Ishikawa (cell line): ENCODE measurements at regions not wholly inside any gene's neighbourhood (a gene's known extent, or its start where the extent isn't known, plus 50 kb on each side); places are given as distances from the start of the nearest gene placed in this dataset.

Source experiments
- CEBPB ChIP-seq: IDR thresholded peaks from 2 replicates; pipeline ENCODE4 v1.6.1; 2012
- CREB1 ChIP-seq: IDR thresholded peaks from 2 replicates; pipeline ENCODE4 v1.6.1; 2012; ENCODE audit warnings: low read depth
- EGR1 ChIP-seq: IDR thresholded peaks from 2 replicates; pipeline ENCODE4 v1.6.1; 2012
- EP300 ChIP-seq: IDR thresholded peaks from 2 replicates; pipeline ENCODE4 v1.6.1; 2012; ENCODE audit warnings: borderline replicate concordance
- FOXM1 ChIP-seq: IDR thresholded peaks from 2 replicates; pipeline ENCODE4 v1.6.1; 2012; ENCODE audit warnings: low read depth, borderline replicate concordance
- MAX ChIP-seq: IDR thresholded peaks from 2 replicates; pipeline ENCODE4 v1.6.1; 2012
- NFIC ChIP-seq: IDR thresholded peaks from 2 replicates; pipeline ENCODE4 v1.6.1; 2012
- RAD21 ChIP-seq: IDR thresholded peaks from 2 replicates; pipeline ENCODE4 v1.6.1; 2012; ENCODE audit warnings: low read depth
- REST ChIP-seq: IDR thresholded peaks from 2 replicates; pipeline ENCODE4 v1.6.1; 2012; ENCODE audit warnings: low read depth, mild to moderate bottlenecking
- TAF1 ChIP-seq: IDR thresholded peaks from 2 replicates; pipeline ENCODE4 v1.6.1; 2012; ENCODE audit warnings: low read depth, mild to moderate bottlenecking
- TCF12 ChIP-seq: IDR thresholded peaks from 2 replicates; pipeline ENCODE4 v1.6.1; 2012; ENCODE audit warnings: low read depth
- TEAD4 ChIP-seq: IDR thresholded peaks from 2 replicates; pipeline ENCODE4 v1.6.1; 2012
- USF1 ChIP-seq: IDR thresholded peaks from 2 replicates; pipeline ENCODE4 v1.6.1; 2012
- YY1 ChIP-seq: IDR thresholded peaks from 2 replicates; pipeline ENCODE4 v1.6.1; 2012; ENCODE audit warnings: low read depth
- ZBTB7A ChIP-seq: IDR thresholded peaks from 2 replicates; pipeline ENCODE4 v1.6.1; 2012; ENCODE audit warnings: low read depth

- no peak for TF ChIP-seq MAX
- no peak for TF ChIP-seq FOXM1
- TF ChIP-seq YY1: no peak
- TF ChIP-seq ZBTB7A: no peak
- no peak for TF ChIP-seq TAF1
- no peak for TF ChIP-seq NFIC
- no peak for TF ChIP-seq CREB1
- TF ChIP-seq REST: no peak
- TF ChIP-seq TCF12: no peak
- no peak for TF ChIP-seq EGR1
- TF ChIP-seq CEBPB: no peak
- TF ChIP-seq RAD21: no peak
- TF ChIP-seq EP300: no peak
- no peak for TF ChIP-seq TEAD4
These were observed 380.0 kb downstream of the GLRX3 start for GRCh38 chr10:130516141-130516735.

GRCh38 chr10:130518921-130519320 is 382.7 kb downstream of the GLRX3 start:
- peak; percentile 74; the same call in 1 of the 2 replicates for TF ChIP-seq YY1

GRCh38 chr10:130519791-130520190 is 383.6 kb downstream of the GLRX3 start:
- TF ChIP-seq TAF1 (no peak), NFIC (no peak), USF1 (no peak), EGR1 (no peak), REST (no peak), FOXM1 (no peak), TCF12 (no peak), CEBPB (no peak), YY1 (no peak), CREB1 (no peak), TEAD4 (no peak), RAD21 (no peak)

GRCh38 chr10:130531312-130531711 is 395.1 kb downstream of the GLRX3 start:
- TF ChIP-seq YY1 (no peak), EGR1 (no peak), REST (no peak), CREB1 (no peak), RAD21 (no peak), TCF12 (no peak), USF1 (no peak), ZBTB7A (no peak), CEBPB (no peak)

GRCh38 chr10:130541090-130541489 is 404.9 kb downstream of the GLRX3 start:
- TF ChIP-seq NFIC: no peak
- no peak for TF ChIP-seq MAX
- TF ChIP-seq TAF1: no peak
- TF ChIP-seq TEAD4: no peak
- TF ChIP-seq EGR1: no peak
- TF ChIP-seq RAD21: no peak
- no peak for TF ChIP-seq TCF12
- no peak for TF ChIP-seq FOXM1
- TF ChIP-seq ZBTB7A: no peak
- TF ChIP-seq YY1: no peak
- no peak for TF ChIP-seq REST
